OCI-LY1 (cell line): ENCODE measurements at regions not wholly inside any gene's neighbourhood (a gene's known extent, or its start where the extent isn't known, plus 50 kb on each side); places are given as distances from the start of the nearest gene placed in this dataset.

Experiments
- H2AFZ ChIP-seq: fragments of 200-600 bp; sonication (generic), shearing (Covaris generic); 2 replicates; pipeline ENCODE4 v1.6.0; 2014; ENCODE audit warnings: antibody characterized with exemption, mild to moderate bottlenecking, low read length
- H3F3A ChIP-seq: fragments of 200-600 bp; sonication (generic), shearing (Covaris generic); 2 replicates; pipeline ENCODE4 v1.6.0; 2014; ENCODE audit warnings: mild to moderate bottlenecking, antibody characterized with exemption, low read length, moderate library complexity; ENCODE audit not compliant: insufficient read depth
- H3K27ac ChIP-seq: fragments of 200-600 bp; sonication (generic); 2 replicates; pipeline ENCODE4 v1.5.1; 2014; ENCODE audit warnings: low read length, mixed run types, mild to moderate bottlenecking, low read depth; ENCODE audit not compliant: poor library complexity, severe bottlenecking
- H3K27me3 ChIP-seq: fragments of 200-600 bp; sonication (generic); 2 replicates; pipeline ENCODE4 v1.6.0; 2014; ENCODE audit warnings: antibody characterized with exemption, mild to moderate bottlenecking, low read length, moderate library complexity; ENCODE audit not compliant: insufficient read depth
- H3K36me3 ChIP-seq: fragments of 200-600 bp; sonication (generic); 2 replicates; pipeline ENCODE4 v1.6.1; 2014; ENCODE audit warnings: mild to moderate bottlenecking, antibody characterized with exemption, low read length, moderate library complexity, mixed read lengths; ENCODE audit not compliant: insufficient read depth
- H3K4me1 ChIP-seq: fragments of 200-600 bp; sonication (generic); 2 replicates; pipeline ENCODE4 v1.5.1; 2014; ENCODE audit warnings: mild to moderate bottlenecking, low read length, moderate library complexity; ENCODE audit not compliant: insufficient read depth, severe bottlenecking
- H3K4me2 ChIP-seq: fragments of 200-600 bp; sonication (generic), shearing (Covaris generic); 2 replicates; pipeline ENCODE4 v1.6.1; 2014; ENCODE audit warnings: low read length
- H3K4me3 ChIP-seq: fragments of 200-600 bp; sonication (generic); 2 replicates; pipeline ENCODE4 v1.5.1; 2014; ENCODE audit warnings: low read length, low read depth, mild to moderate bottlenecking, mixed read lengths; ENCODE audit not compliant: poor library complexity, severe bottlenecking
- H3K79me2 ChIP-seq: fragments of 200-600 bp; shearing (Covaris generic); 2 replicates; pipeline ENCODE4 v1.6.1; 2016; ENCODE audit warnings: mixed run types, low read length, mixed read lengths; ENCODE audit not compliant: insufficient read depth
- H3K9ac ChIP-seq: fragments of 200-600 bp; sonication (generic), shearing (Covaris generic); 2 replicates; pipeline ENCODE4 v1.6.1; 2014; ENCODE audit warnings: mild to moderate bottlenecking, low read length, mixed read lengths
- H3K9me2 ChIP-seq: fragments of 200-600 bp; sonication (generic), shearing (Covaris generic); 2 replicates; pipeline ENCODE4 v1.6.1; 2014; ENCODE audit warnings: low read depth, mild to moderate bottlenecking, low read length, mixed read lengths
- H3K9me3 ChIP-seq: fragments of 200-600 bp; shearing (Covaris generic); 2 replicates; pipeline ENCODE4 v1.6.1; 2014; ENCODE audit warnings: low read length, mixed read lengths
- H4K20me1 ChIP-seq: fragments of 200-600 bp; sonication (generic), shearing (Covaris generic); 2 replicates; pipeline ENCODE4 v1.6.0; 2016; ENCODE audit warnings: mild to moderate bottlenecking, low read length; ENCODE audit not compliant: insufficient read depth
- CTCF ChIP-seq: fragments of 200-600 bp; sonication (generic), shearing (Covaris generic); IDR thresholded peaks from 2 replicates; pipeline ENCODE4 v1.5.1; 2017; ENCODE audit warnings: mild to moderate bottlenecking, antibody characterized with exemption, low read length, moderate library complexity, mixed read lengths
- EZH2 ChIP-seq: fragments of 200-600 bp; sonication (generic), shearing (Covaris generic); IDR thresholded peaks from 2 replicates; pipeline ENCODE4 v1.8.0; 2017; ENCODE audit warnings: borderline replicate concordance, mixed run types, mild to moderate bottlenecking, antibody characterized with exemption, low read length, moderate library complexity, mixed read lengths

DNA sequence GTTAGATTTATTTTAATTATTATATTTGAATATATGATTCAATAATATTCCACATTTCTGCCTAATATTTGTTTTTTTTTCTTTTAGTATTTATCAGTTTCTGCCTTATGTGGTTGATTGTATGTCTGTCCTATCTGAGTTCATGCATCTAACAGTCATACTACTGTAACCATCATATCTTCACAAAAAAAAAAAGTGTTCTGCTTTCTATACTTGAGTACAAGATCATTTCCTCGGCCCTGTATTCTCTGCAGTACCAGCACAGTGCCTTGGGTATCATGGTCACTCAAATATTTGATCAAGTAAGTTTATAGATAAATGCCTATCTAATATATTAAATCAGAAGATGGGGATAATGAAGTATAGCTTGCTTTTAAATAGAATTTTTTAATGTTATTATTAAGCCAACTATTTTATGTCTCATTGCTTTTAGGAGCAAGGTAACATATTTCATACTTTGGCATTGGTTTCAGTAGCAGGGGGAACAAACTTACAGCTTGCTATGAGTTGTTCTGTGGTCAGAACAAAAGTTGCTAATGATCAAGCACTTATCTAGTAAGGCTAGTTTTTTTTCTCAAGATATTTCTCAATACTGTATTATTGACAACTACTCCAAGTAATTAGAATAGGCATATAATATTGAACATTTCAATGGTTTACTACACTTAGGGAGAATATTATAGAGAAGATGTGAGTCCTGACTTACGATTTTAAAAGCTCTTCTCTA is 290.5 kb upstream of the FBXO33 start:
- no peaks in the 10 kb centered on the region for H3K36me3 ChIP-seq
- no peak overlapping the region for H2AFZ ChIP-seq
- H3K27me3 ChIP-seq, result no peaks in the 10 kb centered on the region
- TF ChIP-seq CTCF (no peak), EZH2 (no peak)
- no peaks in the 10 kb centered on the region for H4K20me1 ChIP-seq
- no peaks in the 10 kb centered on the region for H3K79me2 ChIP-seq
- H3F3A ChIP-seq, result no peaks in the 10 kb centered on the region; the same call in 1 of the 2 replicates
- H3K9me2 ChIP-seq, result no peaks in the 10 kb centered on the region
- H3K27ac ChIP-seq, result no peak overlapping the region
- no peaks in the 10 kb centered on the region for H3K9me3 ChIP-seq
- no peak overlapping the region for H3K9ac ChIP-seq
- H3K4me2 ChIP-seq, result no peak overlapping the region
- H3K4me1 ChIP-seq, result no peaks in the 10 kb centered on the region
- H3K4me3 ChIP-seq, result no peak overlapping the region

- Histone ChIP-seq H3K27me3 (no peaks in the 10 kb centered on the region), H3F3A (no peaks in the 10 kb centered on the region; the same call in 1 of the 2 replicates), H3K79me2 (no peaks in the 10 kb centered on the region), H3K9ac (no peak overlapping the region), H3K27ac (no peak overlapping the region), H3K9me2 (no peaks in the 10 kb centered on the region), H3K36me3 (no peaks in the 10 kb centered on the region), H3K4me3 (no peak overlapping the region), H4K20me1 (no peaks in the 10 kb centered on the region), H3K4me2 (no peak overlapping the region), H3K9me3 (no peaks in the 10 kb centered on the region), H3K4me1 (no peaks in the 10 kb centered on the region), H2AFZ (no peak overlapping the region)
- no peak for TF ChIP-seq CTCF
- TF ChIP-seq EZH2, result no peak
These were observed 284.8 kb upstream of the FBXO33 start for GRCh38 chr14:39716987-39717570.

GRCh38 chr14:39712293-39712999 is 280.2 kb upstream of the FBXO33 start:
- TF ChIP-seq EZH2 (no peak), CTCF (no peak)
- no peaks in the 10 kb centered on the region for H4K20me1 ChIP-seq
- no peaks in the 10 kb centered on the region for H3K4me1 ChIP-seq
- H3K27me3 ChIP-seq, result no peaks in the 10 kb centered on the region
- H3K4me3 ChIP-seq, result no peak overlapping the region
- H3F3A ChIP-seq, result no peaks in the 10 kb centered on the region
- no peak overlapping the region for H3K27ac ChIP-seq
- no peak overlapping the region for H3K9ac ChIP-seq
- no peak overlapping the region for H2AFZ ChIP-seq
- H3K4me2 ChIP-seq, result no peak overlapping the region
- no peaks in the 10 kb centered on the region for H3K36me3 ChIP-seq
- H3K9me2 ChIP-seq, result no peaks in the 10 kb centered on the region
- H3K9me3 ChIP-seq, result no peaks in the 10 kb centered on the region
- no peaks in the 10 kb centered on the region for H3K79me2 ChIP-seq
